Upper lobe of left lung (tissue), 4 donors: ENCODE measurements at regions not wholly inside any gene's neighbourhood (a gene's known extent, or its start where the extent isn't known, plus 50 kb on each side); places are given as distances from the start of the nearest gene placed in this dataset.

ENCODE experiments used
- POLR2A ChIP-seq, 4 donors: fragments of 450-650 bp; IDR thresholded peaks; one replicate each; pipeline ENCODE4 v1.5.1; 2016 to 2017; ENCODE audit warnings: antibody characterized with exemption in 4 of 4, mild to moderate bottlenecking in 2 of 4
- POLR2AphosphoS5 ChIP-seq, 2 donors: sonication (generic); formaldehyde crosslinking; IDR thresholded peaks; one replicate each; pipeline ENCODE4 v1.5.1; 2017; ENCODE audit warnings: antibody characterized with exemption in 2 of 2
- TF ChIP-seq, protein P1 (sequence below), 6 experiments: fragments of 450-650 bp in 4 of 6; fragments of 200-600 bp in 2 of 6; sonication (generic) in 2 of 6; IDR thresholded peaks; one replicate each; pipeline ENCODE4 v1.5.1; 2016 to 2019; ENCODE audit warnings: antibody characterized with exemption in 6 of 6

DNA sequence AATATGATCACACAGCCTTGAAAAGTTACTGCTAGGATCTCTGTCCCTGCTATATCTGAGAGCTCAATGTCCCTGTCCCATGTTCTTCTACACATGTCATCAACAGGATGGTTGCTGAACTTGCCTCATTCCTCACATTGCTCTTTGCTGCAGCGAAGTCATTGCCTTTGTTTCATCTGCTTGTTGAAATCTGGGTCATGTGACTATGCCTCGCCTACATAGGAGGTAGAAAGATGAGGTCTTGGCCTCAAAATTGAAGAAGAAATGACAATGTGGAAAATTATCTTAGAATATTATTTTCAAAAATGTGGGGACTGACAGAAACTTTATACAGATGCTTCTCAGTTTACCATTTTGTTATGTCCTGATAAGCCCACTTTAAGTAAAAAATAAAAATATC, 494.2 kb downstream of the SOX5 start:
- TF ChIP-seq POLR2A (IDR thresholded peaks at IDR 0.05) (no peak), POLR2AphosphoS5 (IDR thresholded peaks at IDR 0.05) (no peak)
- TF ChIP-seq, protein P1, sequence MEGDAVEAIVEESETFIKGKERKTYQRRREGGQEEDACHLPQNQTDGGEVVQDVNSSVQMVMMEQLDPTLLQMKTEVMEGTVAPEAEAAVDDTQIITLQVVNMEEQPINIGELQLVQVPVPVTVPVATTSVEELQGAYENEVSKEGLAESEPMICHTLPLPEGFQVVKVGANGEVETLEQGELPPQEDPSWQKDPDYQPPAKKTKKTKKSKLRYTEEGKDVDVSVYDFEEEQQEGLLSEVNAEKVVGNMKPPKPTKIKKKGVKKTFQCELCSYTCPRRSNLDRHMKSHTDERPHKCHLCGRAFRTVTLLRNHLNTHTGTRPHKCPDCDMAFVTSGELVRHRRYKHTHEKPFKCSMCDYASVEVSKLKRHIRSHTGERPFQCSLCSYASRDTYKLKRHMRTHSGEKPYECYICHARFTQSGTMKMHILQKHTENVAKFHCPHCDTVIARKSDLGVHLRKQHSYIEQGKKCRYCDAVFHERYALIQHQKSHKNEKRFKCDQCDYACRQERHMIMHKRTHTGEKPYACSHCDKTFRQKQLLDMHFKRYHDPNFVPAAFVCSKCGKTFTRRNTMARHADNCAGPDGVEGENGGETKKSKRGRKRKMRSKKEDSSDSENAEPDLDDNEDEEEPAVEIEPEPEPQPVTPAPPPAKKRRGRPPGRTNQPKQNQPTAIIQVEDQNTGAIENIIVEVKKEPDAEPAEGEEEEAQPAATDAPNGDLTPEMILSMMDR (IDR thresholded peaks at IDR 0.05), result no peak
